BJ (cell line): ENCODE measurements at regions not wholly inside any gene's neighbourhood (a gene's known extent, or its start where the extent isn't known, plus 50 kb on each side); places are given as distances from the start of the nearest gene placed in this dataset.

Experiments
- CTCF ChIA-PET: fragments of 350-600 bp; formaldehyde crosslinking; extraction: SDS; loops from one replicate; lab custom pipeline; 2021; ENCODE audit warnings: antibody characterized with exemption, inconsistent platforms; lab: Yijun Ruan, JAX
- POLR2A ChIA-PET: fragments of 300-600 bp; sonication (Branson Sonifier 250); formaldehyde crosslinking; extraction: SDS; loops from one replicate; lab custom pipeline; 2021; ENCODE audit warnings: antibody characterized with exemption; lab: Charles Lee
- DNase-seq: peaks from one replicate; pipeline ENCODE4 v3.0.0-alpha.2; 2011; ENCODE audit warnings: low read depth
- H3K27me3 ChIP-seq: 2 replicates; pipeline ENCODE4 v1.6.0; 2011; ENCODE audit warnings: low read length; ENCODE audit not compliant: control insufficient read depth, insufficient read depth
- H3K36me3 ChIP-seq: 2 replicates; pipeline ENCODE4 v1.5.1; 2011; ENCODE audit warnings: low read length; ENCODE audit not compliant: control insufficient read depth, insufficient read depth
- H3K4me3 ChIP-seq: 2 replicates; pipeline ENCODE4 v1.5.1; 2011; ENCODE audit warnings: low read depth, mild to moderate bottlenecking, control low read depth, low read length
- CTCF ChIP-seq: IDR thresholded peaks from 2 replicates; pipeline ENCODE4 v1.5.1; 2011; ENCODE audit warnings: low read depth, mild to moderate bottlenecking, control low read depth, inconsistent platforms, low read length, moderate library complexity; ENCODE audit not compliant: insufficient read depth

DNA sequence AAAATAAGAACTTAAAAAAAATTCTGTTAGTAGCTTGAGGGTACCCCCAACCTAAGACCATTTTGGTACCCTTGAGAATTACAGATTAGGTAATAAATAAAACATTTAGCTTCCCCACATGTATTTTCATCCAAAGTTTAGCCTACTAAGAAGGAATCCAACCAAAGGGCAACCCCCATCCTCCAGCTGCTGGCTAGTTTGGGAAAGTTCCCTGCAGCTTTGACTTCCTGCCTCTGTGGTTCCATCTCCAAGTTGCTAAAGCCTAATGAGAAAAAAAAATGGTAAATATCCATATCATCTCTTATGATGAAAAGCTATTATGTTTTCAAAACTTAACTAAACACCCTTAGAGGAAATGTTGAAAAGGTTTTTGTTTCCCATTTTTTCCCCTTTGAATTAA is 547.2 kb downstream of the ANKRD7 start:
- no peak for TF ChIP-seq CTCF
- no peak for DNase-seq
- no peaks in the 10 kb centered on the region for H3K36me3 ChIP-seq
- H3K27me3 ChIP-seq: no peaks in the 10 kb centered on the region
- ChIA-PET POLR2A (no interaction called here), CTCF (no interaction called here)
- H3K4me3 ChIP-seq: no peak overlapping the region

DNA sequence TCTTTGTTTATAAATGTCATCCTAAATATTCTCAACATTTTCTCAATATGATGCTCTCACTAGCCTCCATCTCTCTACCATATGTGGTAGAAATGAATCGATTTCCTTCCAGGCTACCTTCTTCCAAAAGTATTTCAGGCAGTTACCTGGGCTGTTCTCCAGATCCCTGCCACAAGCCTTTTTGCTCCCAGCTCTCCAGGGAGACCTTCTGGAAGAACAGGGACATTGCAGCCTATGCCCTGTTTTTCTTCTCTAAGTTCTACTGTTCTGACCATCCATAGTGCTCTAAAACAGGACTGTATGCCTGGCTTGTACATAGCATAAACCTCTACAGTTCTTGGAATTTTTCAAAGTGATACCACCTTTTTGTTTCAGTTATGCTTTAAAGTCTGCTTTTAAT is 552.8 kb downstream of the ANKRD7 start:
- H3K36me3 ChIP-seq: no peaks in the 10 kb centered on the region
- DNase-seq: no peak
- no peak overlapping the region for H3K4me3 ChIP-seq
- no peak for TF ChIP-seq CTCF
- ChIA-PET CTCF (no interaction called here), POLR2A (no interaction called here)
- H3K27me3 ChIP-seq: no peaks in the 10 kb centered on the region

GRCh38 chr7:118792682-118793081 is 568.2 kb downstream of the ANKRD7 start:
- CTCF ChIA-PET: no interaction called here

GRCh38 chr7:118793582-118793981 is 569.1 kb downstream of the ANKRD7 start:
- Histone ChIP-seq H3K27me3 (no peaks in the 10 kb centered on the region), H3K36me3 (no peaks in the 10 kb centered on the region), H3K4me3 (no peak overlapping the region)
- ChIA-PET POLR2A (no interaction called here), CTCF (no interaction called here)
- no peak for TF ChIP-seq CTCF
- no peak for DNase-seq

More at GRCh38 chr7:118792682-118793081, 568.2 kb downstream of the ANKRD7 start:
- POLR2A ChIA-PET: no interaction called here
- Histone ChIP-seq H3K36me3 (no peaks in the 10 kb centered on the region), H3K4me3 (no peak overlapping the region), H3K27me3 (no peaks in the 10 kb centered on the region)
- TF ChIP-seq CTCF: no peak
- no peak for DNase-seq

GRCh38 chr7:118794419-118794818 is 569.9 kb downstream of the ANKRD7 start:
- Histone ChIP-seq H3K27me3 (no peaks in the 10 kb centered on the region), H3K36me3 (no peaks in the 10 kb centered on the region), H3K4me3 (no peak overlapping the region)
- POLR2A ChIA-PET: no interaction called here
- no peak for TF ChIP-seq CTCF
- CTCF ChIA-PET: no interaction called here
- no peak for DNase-seq
